ENCODE measurements at regions not wholly inside any gene's neighbourhood (a gene's known extent, or its start where the extent isn't known, plus 50 kb on each side); places are given as distances from the start of the nearest gene placed in this dataset.

GRCh38 chr3:182323126-182323700 lies 470.1 kb upstream of the ATP11B start:
- Histone ChIP-seq H3K9me3 (ENCODE audit: control insufficient read depth, insufficient read depth, low read length) (no peaks in the 10 kb centered on the region), H3K4me1 (ENCODE audit: control insufficient read depth, insufficient read depth, low read length) (no peaks in the 10 kb centered on the region), H3K27ac (ENCODE audit: low read length) (no peak overlapping the region), H3K4me3 (ENCODE audit: low read length) (no peak overlapping the region), H3K36me3 (ENCODE audit: control insufficient read depth, insufficient read depth, low read length) (no peaks in the 10 kb centered on the region), H3K27me3 (ENCODE audit: control insufficient read depth, insufficient read depth, low read length) (no peaks in the 10 kb centered on the region)
- intact Hi-C loops (cut with micrococcal nuclease), result no loop called here
- Mint-ChIP-seq H3K9me3 (peaks cover 15 to 20% of the 10 kb centered on the region in 2 donors), H3K4me3 (no peak overlapping the region), H3K27ac (no peak overlapping the region), H3K27me3 (ENCODE audit: low read depth in 2 of 2) (no peaks in the 10 kb centered on the region), H3K4me1 (no peaks in the 10 kb centered on the region), H3K36me3 (peaks cover 17% of the 10 kb centered on the region)
- TF ChIP-seq CTCF (IDR thresholded peaks at IDR 0.05), result no peak
- WGBS (ENCODE audit: insufficient coverage), result 89% methylated on average over 1 of the region's 1 CpG
- ATAC-seq (no peak), DNase-seq (no peak)

GRCh38 chr3:182323898-182324297 lies 469.4 kb upstream of the ATP11B start:
- no peaks in the 10 kb centered on the region for H3K4me1 Mint-ChIP-seq
- no peak for TF ChIP-seq CTCF (IDR thresholded peaks at IDR 0.05)
- Histone ChIP-seq H3K27me3 (ENCODE audit: control insufficient read depth, insufficient read depth, low read length) (no peaks in the 10 kb centered on the region), H3K4me3 (ENCODE audit: low read length) (no peak overlapping the region), H3K9me3 (ENCODE audit: control insufficient read depth, insufficient read depth, low read length) (no peaks in the 10 kb centered on the region), H3K4me1 (ENCODE audit: control insufficient read depth, insufficient read depth, low read length) (no peaks in the 10 kb centered on the region), H3K27ac (ENCODE audit: low read length) (no peak overlapping the region), H3K36me3 (ENCODE audit: control insufficient read depth, insufficient read depth, low read length) (no peaks in the 10 kb centered on the region)
- peaks cover 12% of the 10 kb centered on the region for H3K36me3 Mint-ChIP-seq
- H3K4me3 Mint-ChIP-seq, result no peak overlapping the region
- no peak for ATAC-seq
- no peaks in the 10 kb centered on the region for H3K27me3 Mint-ChIP-seq (ENCODE audit: low read depth in 2 of 2)
- no peak for DNase-seq
- intact Hi-C loops (cut with micrococcal nuclease), result no loop called here
- no peak overlapping the region for H3K27ac Mint-ChIP-seq
- peaks cover 12 to 14% of the 10 kb centered on the region in 2 donors for H3K9me3 Mint-ChIP-seq
- WGBS (ENCODE audit: insufficient coverage), result no CpG with 5 or more reads among the region's 1 CpG

GRCh38 chr3:182325213-182325950 lies 467.9 kb upstream of the ATP11B start:
- 80% methylated on average over 10 of the region's 10 CpGs for WGBS (ENCODE audit: insufficient coverage)
- Mint-ChIP-seq H3K36me3 (no peaks in the 10 kb centered on the region), H3K4me1 (no peaks in the 10 kb centered on the region), H3K27ac (no peak overlapping the region), H3K27me3 (ENCODE audit: low read depth in 2 of 2) (no peaks in the 10 kb centered on the region), H3K4me3 (no peak overlapping the region), H3K9me3 (peaks cover 5 to 7% of the 10 kb centered on the region in 2 donors)
- Histone ChIP-seq H3K27ac (ENCODE audit: low read length) (no peak overlapping the region), H3K36me3 (ENCODE audit: control insufficient read depth, insufficient read depth, low read length) (no peaks in the 10 kb centered on the region), H3K4me3 (ENCODE audit: low read length) (no peak overlapping the region), H3K27me3 (ENCODE audit: control insufficient read depth, insufficient read depth, low read length) (no peaks in the 10 kb centered on the region), H3K9me3 (ENCODE audit: control insufficient read depth, insufficient read depth, low read length) (no peaks in the 10 kb centered on the region), H3K4me1 (ENCODE audit: control insufficient read depth, insufficient read depth, low read length) (no peaks in the 10 kb centered on the region)
- intact Hi-C loops (cut with micrococcal nuclease), result no loop called here
- TF ChIP-seq CTCF (IDR thresholded peaks at IDR 0.05), result no peak
- no peak for ATAC-seq
- no peak for DNase-seq
